ENCODE measurements at regions not wholly inside any gene's neighbourhood (a gene's known extent, or its start where the extent isn't known, plus 50 kb on each side); places are given as distances from the start of the nearest gene placed in this dataset.
"Not testable (repeated sequence)": the region's sequence is repeated elsewhere in the genome, so short reads cannot be mapped to it uniquely, and the experiment has no call there.

DNA sequence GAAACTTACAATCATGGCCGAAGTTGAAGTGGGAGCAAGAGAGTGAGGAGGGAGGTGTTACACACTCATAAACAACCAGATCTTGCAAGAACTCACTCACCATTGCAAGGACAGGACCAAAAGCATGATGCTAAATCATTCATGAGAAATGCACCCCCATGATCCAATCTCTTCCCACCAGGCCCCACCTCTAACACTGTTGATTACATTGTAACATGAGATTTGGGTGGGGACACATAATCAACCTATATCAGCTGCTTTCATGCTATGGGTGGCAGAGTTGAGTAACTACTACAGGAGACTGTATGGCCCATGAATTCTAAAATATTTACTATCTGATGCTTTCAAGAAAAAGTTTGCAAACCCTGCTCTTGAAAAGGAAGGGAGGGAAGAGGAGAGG, 155.1 kb downstream of the DEFB131A start:
- TF ChIP-seq, protein P1, sequence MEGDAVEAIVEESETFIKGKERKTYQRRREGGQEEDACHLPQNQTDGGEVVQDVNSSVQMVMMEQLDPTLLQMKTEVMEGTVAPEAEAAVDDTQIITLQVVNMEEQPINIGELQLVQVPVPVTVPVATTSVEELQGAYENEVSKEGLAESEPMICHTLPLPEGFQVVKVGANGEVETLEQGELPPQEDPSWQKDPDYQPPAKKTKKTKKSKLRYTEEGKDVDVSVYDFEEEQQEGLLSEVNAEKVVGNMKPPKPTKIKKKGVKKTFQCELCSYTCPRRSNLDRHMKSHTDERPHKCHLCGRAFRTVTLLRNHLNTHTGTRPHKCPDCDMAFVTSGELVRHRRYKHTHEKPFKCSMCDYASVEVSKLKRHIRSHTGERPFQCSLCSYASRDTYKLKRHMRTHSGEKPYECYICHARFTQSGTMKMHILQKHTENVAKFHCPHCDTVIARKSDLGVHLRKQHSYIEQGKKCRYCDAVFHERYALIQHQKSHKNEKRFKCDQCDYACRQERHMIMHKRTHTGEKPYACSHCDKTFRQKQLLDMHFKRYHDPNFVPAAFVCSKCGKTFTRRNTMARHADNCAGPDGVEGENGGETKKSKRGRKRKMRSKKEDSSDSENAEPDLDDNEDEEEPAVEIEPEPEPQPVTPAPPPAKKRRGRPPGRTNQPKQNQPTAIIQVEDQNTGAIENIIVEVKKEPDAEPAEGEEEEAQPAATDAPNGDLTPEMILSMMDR (IDR thresholded peaks at IDR 0.05): no peak
- H3K9me3 ChIP-seq (ENCODE audit: control insufficient read depth, low read length): no peaks in the 10 kb centered on the region
- H3K9ac ChIP-seq: no peak overlapping the region
- H3K4me1 ChIP-seq: no peaks in the 10 kb centered on the region
- H3K4me3 ChIP-seq (ENCODE audit: low read depth, low read length): no peak overlapping the region
- H3K27me3 ChIP-seq (ENCODE audit: control insufficient read depth, insufficient read depth, low read length): no peaks in the 10 kb centered on the region
- no peak overlapping the region for H3K4me2 ChIP-seq (ENCODE audit: low read length)
- no peaks in the 10 kb centered on the region for H3K79me2 ChIP-seq
- no peak overlapping the region for H3K27ac ChIP-seq
- no peak overlapping the region for H2AFZ ChIP-seq
- no peaks in the 10 kb centered on the region for H3K36me3 ChIP-seq (ENCODE audit: control insufficient read depth, insufficient read depth, low read length)

DNA sequence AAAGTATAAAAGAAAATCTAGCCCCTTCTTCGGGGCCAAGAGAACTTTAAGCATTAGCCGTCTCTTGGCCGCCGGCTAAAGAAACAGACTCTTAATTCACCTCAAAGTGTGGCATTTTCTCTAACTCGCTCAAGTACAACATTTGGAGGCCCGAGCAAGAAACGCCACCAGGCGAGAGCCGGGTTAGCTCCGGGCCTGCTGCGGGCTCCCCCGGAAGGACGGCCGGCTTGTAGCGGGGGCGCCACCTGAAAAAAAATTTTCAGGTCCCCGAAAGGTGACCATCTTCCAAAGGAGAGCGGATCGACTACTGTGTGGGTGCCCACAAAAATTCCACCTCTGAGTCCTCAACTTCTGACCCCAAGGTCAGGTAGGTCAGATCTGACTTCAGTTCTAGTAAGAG, 156.0 kb downstream of the DEFB131A start:
- TF ChIP-seq, protein P1 (IDR thresholded peaks at IDR 0.05): no peak
- Histone ChIP-seq H3K4me2 (ENCODE audit: low read length) (no peak overlapping the region), H2AFZ (no peak overlapping the region), H3K9ac (no peak overlapping the region), H3K79me2 (no peaks in the 10 kb centered on the region), H3K4me3 (ENCODE audit: low read depth, low read length) (no peak overlapping the region), H3K27me3 (ENCODE audit: control insufficient read depth, insufficient read depth, low read length) (no peaks in the 10 kb centered on the region), H3K4me1 (no peaks in the 10 kb centered on the region), H3K27ac (no peak overlapping the region), H3K9me3 (ENCODE audit: control insufficient read depth, low read length) (no peaks in the 10 kb centered on the region), H3K36me3 (ENCODE audit: control insufficient read depth, insufficient read depth, low read length) (no peaks in the 10 kb centered on the region)

DNA sequence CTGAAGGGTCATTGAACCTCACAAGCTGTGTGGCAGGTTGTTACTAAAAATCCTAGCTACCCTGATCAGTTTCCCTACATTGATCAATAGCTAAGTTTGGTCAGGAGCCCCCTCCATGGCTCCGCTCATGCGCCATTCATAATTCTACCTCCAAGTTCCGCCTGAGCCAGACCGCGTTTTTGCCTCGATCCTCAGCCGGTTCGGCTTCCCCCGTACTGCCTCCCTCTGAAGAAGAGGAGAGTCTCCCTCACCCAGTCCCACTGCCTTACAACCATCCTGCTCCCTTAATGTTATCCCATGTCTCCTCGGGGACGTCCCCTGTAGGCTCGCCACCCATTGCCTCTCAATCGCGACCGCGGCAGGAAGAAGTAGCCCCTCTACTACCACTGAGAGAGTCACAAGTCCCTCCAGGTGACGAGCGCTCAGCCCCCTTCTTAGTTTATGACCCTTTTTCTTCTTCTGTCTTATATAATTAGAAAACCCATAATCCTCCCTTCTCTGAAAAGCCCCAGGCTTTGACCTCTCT, 158.2 kb downstream of the DEFB131A start:
- H3K4me3 ChIP-seq (ENCODE audit: low read depth, low read length): no peak overlapping the region
- no peaks in the 10 kb centered on the region for H3K27me3 ChIP-seq (ENCODE audit: control insufficient read depth, insufficient read depth, low read length)
- H2AFZ ChIP-seq: no peak overlapping the region
- H3K27ac ChIP-seq: no peak overlapping the region
- TF ChIP-seq, protein P1 (IDR thresholded peaks at IDR 0.05): no peak
- H3K79me2 ChIP-seq: no peaks in the 10 kb centered on the region
- no peaks in the 10 kb centered on the region for H3K36me3 ChIP-seq (ENCODE audit: control insufficient read depth, insufficient read depth, low read length)
- no peaks in the 10 kb centered on the region for H3K9me3 ChIP-seq (ENCODE audit: control insufficient read depth, low read length)
- H3K9ac ChIP-seq: no peak overlapping the region
- no peak overlapping the region for H3K4me2 ChIP-seq (ENCODE audit: low read length)
- no peaks in the 10 kb centered on the region for H3K4me1 ChIP-seq

DNA sequence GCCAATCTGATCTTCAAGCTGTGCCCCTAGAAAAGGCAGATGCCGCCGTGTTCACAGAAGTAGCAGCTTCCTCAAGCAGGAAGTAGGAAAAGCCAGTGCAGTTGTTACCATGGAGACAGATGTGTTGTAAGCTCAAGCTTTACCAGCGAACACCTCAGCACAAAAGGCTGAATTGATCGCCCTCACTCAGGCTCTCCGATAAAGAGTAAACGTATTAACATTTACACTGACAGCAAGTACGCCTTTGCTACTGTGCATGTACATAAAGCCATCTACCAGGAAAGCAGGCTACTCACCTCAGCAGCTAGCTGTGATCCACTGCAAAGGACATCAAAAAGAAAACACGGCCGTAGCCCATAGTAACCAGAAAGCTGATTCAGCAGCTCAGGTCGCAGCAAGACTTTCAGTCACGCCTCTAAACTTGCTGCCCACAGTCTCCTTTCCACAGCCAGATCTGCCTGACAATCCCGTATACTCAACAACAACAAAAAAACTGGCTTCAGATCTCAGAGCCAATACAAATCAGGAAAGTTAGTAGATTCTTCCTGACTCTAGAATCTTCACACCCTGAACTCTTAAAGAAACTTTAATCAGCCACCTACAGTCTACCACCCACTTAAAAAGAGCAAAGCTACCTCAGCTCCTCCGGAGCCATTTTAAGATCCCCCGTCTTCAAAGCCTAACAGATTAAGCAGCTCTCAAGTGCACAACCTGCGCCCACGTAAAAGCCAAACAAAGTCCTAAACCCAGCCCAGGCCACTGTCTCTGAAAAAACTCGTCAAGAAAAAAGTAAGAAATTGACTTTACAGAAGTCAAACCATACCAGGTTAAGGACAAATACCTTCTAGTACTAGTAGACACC, 160.0 kb downstream of the DEFB131A start:
- not testable (repeated sequence) for H3K79me2 ChIP-seq; H3K4me1 ChIP-seq; H3K27me3 ChIP-seq (ENCODE audit: control insufficient read depth, insufficient read depth, low read length); H3K36me3 ChIP-seq (ENCODE audit: control insufficient read depth, insufficient read depth, low read length); H3K9ac ChIP-seq; H3K9me3 ChIP-seq (ENCODE audit: control insufficient read depth, low read length)
- Histone ChIP-seq H3K27ac (peak overlapping the region; percentile 85), H2AFZ (peak overlapping the region; percentile 75), H3K4me3 (ENCODE audit: low read depth, low read length) (peak overlapping the region; percentile 46), H3K4me2 (ENCODE audit: low read length) (peak overlapping the region; percentile 57)

DNA sequence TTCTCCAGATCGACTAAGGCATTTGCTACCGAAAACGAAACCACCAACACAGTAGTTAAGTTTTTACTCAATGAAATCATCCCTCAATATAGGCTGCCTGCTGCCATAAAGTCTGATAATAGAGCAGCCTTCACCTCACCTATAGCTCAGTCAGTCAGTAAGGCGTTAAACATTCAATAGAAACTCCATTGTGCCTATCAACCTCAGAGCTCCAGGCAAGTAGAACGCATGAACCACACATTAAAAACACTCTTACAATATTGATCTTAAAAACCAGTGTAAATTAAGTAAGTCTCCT, 160.6 kb downstream of the DEFB131A start:
- Histone ChIP-seq H3K4me3 (ENCODE audit: low read depth, low read length) (peak overlapping the region; percentile 5), H3K4me2 (ENCODE audit: low read length) (peak overlapping the region; percentile 22)
- not testable (repeated sequence) for H3K9ac ChIP-seq; H2AFZ ChIP-seq; H3K36me3 ChIP-seq (ENCODE audit: control insufficient read depth, insufficient read depth, low read length); H3K27me3 ChIP-seq (ENCODE audit: control insufficient read depth, insufficient read depth, low read length); H3K79me2 ChIP-seq; H3K9me3 ChIP-seq (ENCODE audit: control insufficient read depth, low read length); H3K4me1 ChIP-seq; H3K27ac ChIP-seq
